VCaP (cell line): ENCODE measurements at regions not wholly inside any gene's neighbourhood (a gene's known extent, or its start where the extent isn't known, plus 50 kb on each side); places are given as distances from the start of the nearest gene placed in this dataset.

Experiments
- H3K27ac ChIP-seq: fragments of 450-650 bp; 2 replicates; pipeline ENCODE4 v1.5.1; 2017
- CTCF ChIP-seq: fragments of 450-650 bp; conservative IDR thresholded peaks from 2 replicates; pipeline ENCODE4 v1.5.1; 2017; ENCODE audit warnings: mild to moderate bottlenecking, moderate library complexity

GRCh38 chr22:27543460-27543859, 258.1 kb downstream of the MN1 start:
- H3K27ac ChIP-seq: no peak overlapping the region
- TF ChIP-seq CTCF: no peak

GRCh38 chr22:27545085-27545484, 256.5 kb downstream of the MN1 start:
- TF ChIP-seq CTCF: no peak
- H3K27ac ChIP-seq: no peak overlapping the region

GRCh38 chr22:27546157-27546935, 255.2 kb downstream of the MN1 start:
- H3K27ac ChIP-seq: no peak overlapping the region

GRCh38 chr22:27551402-27551801, 250.2 kb downstream of the MN1 start:
- TF ChIP-seq CTCF: no peak
- no peak overlapping the region for H3K27ac ChIP-seq

More at GRCh38 chr22:27546157-27546935, 255.2 kb downstream of the MN1 start:
- TF ChIP-seq CTCF: no peak

GRCh38 chr22:27552176-27552575, 249.4 kb downstream of the MN1 start:
- no peak for TF ChIP-seq CTCF
- no peak overlapping the region for H3K27ac ChIP-seq

- TF ChIP-seq CTCF: no peak
- no peak overlapping the region for H3K27ac ChIP-seq
These were observed 248.7 kb downstream of the MN1 start for GRCh38 chr22:27552863-27553262.

GRCh38 chr22:27554106-27554811, 247.3 kb downstream of the MN1 start:
- TF ChIP-seq CTCF: no peak
- H3K27ac ChIP-seq: no peak overlapping the region
